Ascending aorta (tissue), 2 donors: ENCODE measurements at regions not wholly inside any gene's neighbourhood (a gene's known extent, or its start where the extent isn't known, plus 50 kb on each side); places are given as distances from the start of the nearest gene placed in this dataset.
A peak's percentile ranks its signal among the peaks of the same experiment; 100 is the strongest.

ENCODE experiments used
- DNase-seq, 2 donors: peaks; one replicate each; pipeline ENCODE4 v3.0.0-alpha.2; 2019; ENCODE audit warnings: low spot score in 2 of 2
- H3K27ac ChIP-seq, 2 donors: fragments of 200-600 bp; sonication (generic); one replicate each; pipeline ENCODE4 v1.5.1; 2016 to 2017; ENCODE audit warnings: mild to moderate bottlenecking in 1 of 2
- H3K27me3 ChIP-seq: fragments of 200-600 bp; sonication (generic); one replicate; pipeline ENCODE4 v1.5.1; 2017
- H3K36me3 ChIP-seq, 2 donors: fragments of 200-600 bp; sonication (generic); one replicate each; pipeline ENCODE4 v1.5.1; 2016
- H3K4me1 ChIP-seq, 2 donors: fragments of 200-600 bp; sonication (generic); one replicate each; pipeline ENCODE4 v1.5.1; 2016 to 2017; ENCODE audit warnings: mild to moderate bottlenecking in 1 of 2
- H3K4me3 ChIP-seq, 2 donors: fragments of 200-600 bp; sonication (generic); one replicate each; pipeline ENCODE4 v1.5.1; 2016 to 2017; ENCODE audit warnings: mild to moderate bottlenecking in 1 of 2
- H3K9me3 ChIP-seq, 2 donors: fragments of 200-600 bp; sonication (generic); one replicate each; pipeline ENCODE4 v1.5.1; 2016
- CTCF ChIP-seq, 3 experiments: fragments of 200-600 bp in 2 of 3; fragments of 450-650 bp in 1 of 3; sonication (generic) in 2 of 3; IDR thresholded peaks; one replicate each; pipeline ENCODE4 v1.5.1; 2016 to 2019; ENCODE audit warnings: antibody characterized with exemption in 3 of 3, mild to moderate bottlenecking in 1 of 3, moderate library complexity in 1 of 3
- intact Hi-C: fragments of 100-400 bp; cut with DNase I; formaldehyde crosslinking; loops from one replicate; pipeline ENCODE4 v1.15.1; 2023

DNA sequence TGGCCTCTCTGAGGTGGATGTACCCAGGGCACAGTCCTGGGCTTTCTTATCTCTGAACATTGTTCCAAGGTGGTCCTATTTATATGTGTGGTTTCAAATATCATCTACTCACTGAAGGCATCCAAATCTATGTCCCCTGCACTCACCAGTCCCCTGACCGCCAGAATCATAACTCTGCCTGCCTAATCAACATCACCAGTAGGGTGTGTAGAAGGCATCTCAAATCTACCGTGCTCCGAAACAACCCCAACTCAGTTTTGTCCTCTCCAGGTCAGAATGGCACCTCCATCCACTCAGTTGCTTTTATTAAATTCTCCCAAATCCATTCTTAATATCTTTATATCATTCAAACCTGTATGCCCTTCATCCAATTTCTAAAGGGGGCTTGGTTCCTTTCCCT is 536.3 kb downstream of the GRIN2A start:
- DNase-seq = no peak
- TF ChIP-seq CTCF (IDR thresholded peaks at IDR 0.05) = no peak
- Histone ChIP-seq H3K36me3 (no peaks in the 10 kb centered on the region), H3K27me3 (no peaks in the 10 kb centered on the region), H3K9me3 (no peaks in the 10 kb centered on the region), H3K4me1 (no peaks in the 10 kb centered on the region), H3K27ac (no peak overlapping the region), H3K4me3 (no peak overlapping the region)
- intact Hi-C loops = no loop called here

GRCh38 chr16:9647981-9648701 is 534.1 kb downstream of the GRIN2A start:
- H3K36me3 ChIP-seq = no peaks in the 10 kb centered on the region
- no peaks in the 10 kb centered on the region for H3K27me3 ChIP-seq
- no peaks in the 10 kb centered on the region for H3K4me1 ChIP-seq
- H3K9me3 ChIP-seq = no peaks in the 10 kb centered on the region
- no peak overlapping the region for H3K4me3 ChIP-seq
- DNase-seq = no peak
- intact Hi-C loops = loop anchor here (2.0 kb wide), 1 partner anchor 533 kb away; no protein-coding TSS in a partner anchor
- no peak overlapping the region for H3K27ac ChIP-seq
- TF ChIP-seq CTCF (IDR thresholded peaks at IDR 0.05) = peak; percentile 22 to 71 (median 46)

DNA sequence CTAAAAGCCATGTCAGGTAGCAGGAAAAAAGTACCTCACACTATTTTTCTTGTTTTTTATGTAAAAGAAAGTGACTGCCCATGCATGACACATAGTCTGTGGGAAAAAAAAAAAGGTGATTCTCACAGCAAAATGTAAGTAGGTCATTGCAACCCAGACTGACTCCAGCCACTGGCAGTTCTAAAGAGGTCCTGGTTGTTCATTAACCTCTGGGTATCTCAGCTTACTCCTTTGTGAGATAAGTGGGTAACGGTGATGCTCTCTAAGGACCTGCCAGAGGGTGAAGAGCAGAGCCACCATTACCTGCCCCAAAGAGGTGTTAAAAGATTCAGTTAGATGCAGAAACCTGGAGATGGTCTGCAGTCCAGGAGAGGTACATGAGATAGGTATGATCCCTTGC is 531.9 kb downstream of the GRIN2A start:
- no peaks in the 10 kb centered on the region for H3K36me3 ChIP-seq
- no peak overlapping the region for H3K4me3 ChIP-seq
- H3K27me3 ChIP-seq = no peaks in the 10 kb centered on the region
- intact Hi-C loops = no loop called here
- no peak overlapping the region for H3K27ac ChIP-seq
- no peaks in the 10 kb centered on the region for H3K9me3 ChIP-seq
- no peaks in the 10 kb centered on the region for H3K4me1 ChIP-seq
- TF ChIP-seq CTCF (IDR thresholded peaks at IDR 0.05) = no peak
- no peak for DNase-seq

- H3K9me3 ChIP-seq = no peaks in the 10 kb centered on the region
- no peak overlapping the region for H3K27ac ChIP-seq
- intact Hi-C loops = no loop called here
- no peaks in the 10 kb centered on the region for H3K4me1 ChIP-seq
- no peaks in the 10 kb centered on the region for H3K27me3 ChIP-seq
- no peak overlapping the region for H3K4me3 ChIP-seq
- no peak for DNase-seq
- TF ChIP-seq CTCF (IDR thresholded peaks at IDR 0.05) = no peak
- no peaks in the 10 kb centered on the region for H3K36me3 ChIP-seq
These were observed 527.2 kb downstream of the GRIN2A start for GRCh38 chr16:9655051-9655450.

GRCh38 chr16:9657641-9658040 is 524.6 kb downstream of the GRIN2A start:
- Histone ChIP-seq H3K4me3 (no peak overlapping the region), H3K27me3 (no peaks in the 10 kb centered on the region), H3K9me3 (no peaks in the 10 kb centered on the region), H3K36me3 (no peaks in the 10 kb centered on the region), H3K4me1 (no peaks in the 10 kb centered on the region), H3K27ac (no peak overlapping the region)
- intact Hi-C loops = no loop called here
- DNase-seq = no peak
- no peak for TF ChIP-seq CTCF (IDR thresholded peaks at IDR 0.05)

DNA sequence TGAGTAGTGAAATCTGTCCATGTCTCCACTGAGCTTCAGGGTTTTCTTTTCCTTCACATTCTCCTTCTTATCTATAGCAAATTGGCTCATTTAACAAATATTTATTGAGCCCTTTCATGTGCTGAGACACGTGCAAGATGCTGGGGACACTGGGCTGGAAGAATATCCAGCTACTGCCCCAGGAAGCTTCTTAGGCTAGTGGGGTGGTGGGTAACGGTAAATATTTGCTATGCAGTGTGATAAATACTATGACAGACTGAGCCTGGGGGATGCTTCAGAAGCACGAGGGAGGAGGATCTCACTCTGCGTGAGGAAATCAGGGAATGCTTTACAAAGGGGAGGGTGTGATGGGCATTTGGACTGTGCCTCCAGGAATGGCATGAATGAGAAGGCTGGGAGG is 524.1 kb downstream of the GRIN2A start:
- intact Hi-C loops = no loop called here
- no peak for TF ChIP-seq CTCF (IDR thresholded peaks at IDR 0.05)
- no peaks in the 10 kb centered on the region for H3K36me3 ChIP-seq
- H3K4me3 ChIP-seq = no peak overlapping the region
- no peaks in the 10 kb centered on the region for H3K9me3 ChIP-seq
- H3K27ac ChIP-seq = no peak overlapping the region
- no peak for DNase-seq
- H3K27me3 ChIP-seq = no peaks in the 10 kb centered on the region
- H3K4me1 ChIP-seq = no peaks in the 10 kb centered on the region
